IMR-90 (cell line): ENCODE measurements at regions not wholly inside any gene's neighbourhood (a gene's known extent, or its start where the extent isn't known, plus 50 kb on each side); places are given as distances from the start of the nearest gene placed in this dataset.

Experiments used
- ATAC-seq: fragments of 200-7000 bp; cut with Tn5 transposase; 2 replicates; pipeline ENCODE4 v1.9.1; 2020; ENCODE audit warnings: low read depth, mild to moderate bottlenecking, moderate library complexity
- BruUV-seq: library from RNA; stranded (reverse); fragments of 400-500 nt; replicated peaks from 2 replicates; lab custom pipeline; 2021; lab: Mats Ljungman, UMichigan
- CTCF ChIA-PET: fragments of 300-600 bp; formaldehyde crosslinking; extraction: SDS; loops from one replicate; lab custom pipeline; 2021; ENCODE audit warnings: antibody characterized with exemption; lab: Yijun Ruan, JAX
- POLR2A ChIA-PET: fragments of 300-600 bp; sonication (Branson Sonifier 250); formaldehyde crosslinking; loops from one replicate; lab custom pipeline; 2022; ENCODE audit warnings: antibody characterized with exemption; ENCODE audit not compliant: unreplicated experiment; lab: Charles Lee
- DNase-seq: peaks from one replicate; pipeline ENCODE4 v3.0.0; 2013
- H2AFZ ChIP-seq: replicated peaks from 2 replicates; pipeline ENCODE3; 2013; ENCODE audit warnings: low read length, mild to moderate bottlenecking; ENCODE audit not compliant: poor library complexity
- H2AK5ac ChIP-seq: 2 replicates; pipeline ENCODE4 v1.6.1; 2013; ENCODE audit warnings: low read depth, low read length, inconsistent platforms
- H2AK9ac ChIP-seq: replicated peaks from 2 replicates; pipeline ENCODE3; 2013; ENCODE audit warnings: mild to moderate bottlenecking, low read depth, low read length, moderate library complexity; ENCODE audit not compliant: poor library complexity
- H2BK120ac ChIP-seq: 2 replicates; pipeline ENCODE4 v1.6.1; 2013; ENCODE audit warnings: low read depth, low read length, inconsistent platforms
- H2BK15ac ChIP-seq: 3 replicates; pipeline ENCODE4 v1.6.1; 2013; ENCODE audit warnings: low read depth, low read length, inconsistent platforms
- H2BK20ac ChIP-seq: 2 replicates; pipeline ENCODE4 v1.6.1; 2013; ENCODE audit warnings: low read depth, mild to moderate bottlenecking, inconsistent platforms, low read length, moderate library complexity
- H2BK5ac ChIP-seq: 2 replicates; pipeline ENCODE4 v1.6.1; 2013; ENCODE audit warnings: mild to moderate bottlenecking, low read depth, low read length, inconsistent platforms; ENCODE audit not compliant: poor library complexity, severe bottlenecking
- H3K14ac ChIP-seq: replicated peaks from 2 replicates; pipeline ENCODE4 v1.6.1; 2013; ENCODE audit warnings: low read depth, low read length, inconsistent platforms
- H3K18ac ChIP-seq: 2 replicates; pipeline ENCODE4 v1.6.1; 2013; ENCODE audit warnings: low read depth, low read length, control low read depth
- H3K23ac ChIP-seq: 2 replicates; pipeline ENCODE4 v1.6.1; 2013; ENCODE audit warnings: low read depth, low read length, inconsistent platforms
- H3K27ac ChIP-seq: 2 replicates; pipeline ENCODE4 v1.5.1; 2013; ENCODE audit warnings: mild to moderate bottlenecking, control low read depth, low read length; ENCODE audit not compliant: insufficient read depth
- H3K27me3 ChIP-seq: 2 replicates; pipeline ENCODE4 v1.6.1; 2013; ENCODE audit warnings: low read length; ENCODE audit not compliant: control insufficient read depth, insufficient read depth
- H3K36me3 ChIP-seq: 2 replicates; pipeline ENCODE4 v1.6.1; 2013; ENCODE audit warnings: low read length, mixed read lengths; ENCODE audit not compliant: control insufficient read depth, insufficient read depth
- H3K4ac ChIP-seq: 2 replicates; pipeline ENCODE4 v1.6.1; 2013; ENCODE audit warnings: low read depth, low read length, inconsistent platforms
- H3K4me1 ChIP-seq: 2 replicates; pipeline ENCODE4 v1.6.1; 2013; ENCODE audit warnings: low read length, mixed read lengths; ENCODE audit not compliant: control insufficient read depth, insufficient read depth
- H3K4me2 ChIP-seq: 2 replicates; pipeline ENCODE4 v1.6.1; 2013; ENCODE audit warnings: low read depth, mild to moderate bottlenecking, control low read depth, low read length, moderate library complexity
- H3K4me3 ChIP-seq: 2 replicates; pipeline ENCODE4 v1.5.1; 2013; ENCODE audit warnings: low read depth, mild to moderate bottlenecking, control low read depth, low read length, moderate library complexity; ENCODE audit not compliant: insufficient read depth
- H3K56ac ChIP-seq: 2 replicates; pipeline ENCODE4 v1.6.1; 2013; ENCODE audit warnings: low read length, inconsistent platforms; ENCODE audit not compliant: insufficient read depth; ENCODE audit errors: extremely low read depth
- H3K79me1 ChIP-seq, 2 experiments: 2 replicates each; pipeline ENCODE4 v1.6.1; 2013; ENCODE audit warnings: low read length in 2 of 2, inconsistent platforms in 1 of 2, low read depth in 1 of 2
- H3K9ac ChIP-seq: 2 replicates; pipeline ENCODE4 v1.6.1; 2013; ENCODE audit warnings: low read depth, low read length, control low read depth
- H3K9me1 ChIP-seq: 2 replicates; pipeline ENCODE4 v1.6.1; 2013; ENCODE audit warnings: low read length, inconsistent platforms; ENCODE audit not compliant: insufficient read depth
- H3K9me3 ChIP-seq: 2 replicates; pipeline ENCODE4 v1.6.1; 2013; ENCODE audit warnings: low read length; ENCODE audit not compliant: control insufficient read depth, insufficient read depth
- H4K20me1 ChIP-seq: 2 replicates; pipeline ENCODE4 v1.6.1; 2013; ENCODE audit warnings: low read length, inconsistent platforms; ENCODE audit not compliant: insufficient read depth
- H4K5ac ChIP-seq: 2 replicates; pipeline ENCODE4 v1.6.1; 2013; ENCODE audit warnings: mild to moderate bottlenecking, low read depth, low read length, control low read depth
- H4K8ac ChIP-seq, 2 experiments: 2 replicates each; pipeline ENCODE4 v1.6.1; 2013; ENCODE audit warnings: low read depth in 2 of 2, low read length in 2 of 2, control low read depth in 1 of 2, inconsistent platforms in 1 of 2
- H4K91ac ChIP-seq: 2 replicates; pipeline ENCODE4 v1.6.1; 2013; ENCODE audit warnings: low read depth, low read length, inconsistent platforms; ENCODE audit not compliant: insufficient read depth
- BHLHE40 ChIP-seq: fragments of 150-350 bp; IDR thresholded peaks from 2 replicates; pipeline ENCODE4 v1.6.1; 2016; ENCODE audit warnings: mild to moderate bottlenecking, low read depth, low read length
- CHD1 ChIP-seq: IDR thresholded peaks from 2 replicates; pipeline ENCODE4 v1.6.1; 2012; ENCODE audit warnings: low read depth, low read length, improper control_type of control experiment
- FOS ChIP-seq: fragments of 150-350 bp; IDR thresholded peaks from 2 replicates; pipeline ENCODE4 v1.6.1; 2016; ENCODE audit warnings: low read depth, low read length
- MAFK ChIP-seq: IDR thresholded peaks from 2 replicates; pipeline ENCODE4 v1.6.1; 2012; ENCODE audit warnings: low read depth, low read length, improper control_type of control experiment
- MAZ ChIP-seq: IDR thresholded peaks from 2 replicates; pipeline ENCODE4 v1.6.1; 2012; ENCODE audit warnings: low read depth, mild to moderate bottlenecking, low read length, improper control_type of control experiment, moderate library complexity, borderline replicate concordance
- MXI1 ChIP-seq: IDR thresholded peaks from 2 replicates; pipeline ENCODE4 v1.6.1; 2012; ENCODE audit warnings: low read depth, mild to moderate bottlenecking, low read length, moderate library complexity, borderline replicate concordance
- NFE2L2 ChIP-seq: fragments of 150-350 bp; IDR thresholded peaks from 2 replicates; pipeline ENCODE4 v1.6.1; 2016; ENCODE audit warnings: low read depth, mild to moderate bottlenecking, low read length
- RAD21 ChIP-seq: IDR thresholded peaks from 2 replicates; pipeline ENCODE4 v1.6.1; 2012; ENCODE audit warnings: low read length, improper control_type of control experiment
- SMC3 ChIP-seq: fragments of 150-350 bp; IDR thresholded peaks from 2 replicates; pipeline ENCODE4 v1.6.1; 2016; ENCODE audit warnings: low read depth, mild to moderate bottlenecking, antibody characterized with exemption, low read length, moderate library complexity
- WGBS, 2 experiments: methylation state at CpG; one replicate each; pipeline versions ENCODE4 v1.1.5 to v1.1.7; 2013; ENCODE audit warnings: missing lambda C conversion rate in 2 of 2; ENCODE audit not compliant: insufficient read length in 1 of 2; ENCODE audit errors: extremely low coverage in 2 of 2; 5-methylcytosine and 5-hydroxymethylcytosine counted together
- dilution Hi-C: fragments of 300-500 bp; cut with HindIII; formaldehyde crosslinking; loops from one replicate; pipeline ENCODE4 v1.14.3; 2018; ENCODE audit warnings: low sequenced_read_pairs; ENCODE audit not compliant: unreplicated experiment
- in situ Hi-C: fragments of 300-500 bp; cut with MboI; formaldehyde crosslinking; loops from 3 replicates; pipeline ENCODE4 v1.14.3; 2019; ENCODE audit warnings: low sequenced_read_pairs, inconsistent platforms, mixed read lengths
- intact Hi-C: fragments of 100-400 bp; cut with micrococcal nuclease; formaldehyde crosslinking; loops from 2 replicates; pipeline ENCODE4 v1.10.0; 2022
- TF ChIP-seq, protein P1 (sequence below): fragments of 150-350 bp; IDR thresholded peaks from 2 replicates; pipeline ENCODE4 v1.6.1; 2017; ENCODE audit warnings: mild to moderate bottlenecking, antibody characterized with exemption, low read length, low read depth
- TF ChIP-seq, protein P2 (sequence below): conservative IDR thresholded peaks from 2 replicates; pipeline ENCODE4 v1.5.1; 2012; ENCODE audit warnings: mild to moderate bottlenecking, low read depth, low read length, improper control_type of control experiment

GRCh38 chr13:61136515-61136914, 279.1 kb downstream of the PCDH20 start:
- in situ Hi-C loops = no loop called here
- Histone ChIP-seq H2AK5ac (no peak overlapping the region), H3K9ac (no peak overlapping the region), H3K27me3 (no peaks in the 10 kb centered on the region), H3K79me1 (no peaks in the 10 kb centered on the region), H3K14ac (no peak overlapping the region), H3K27ac (no peak overlapping the region), H3K9me1 (no peaks in the 10 kb centered on the region), H2BK15ac (no peak overlapping the region), H2BK120ac (no peak overlapping the region), H2BK20ac (no peak overlapping the region), H3K36me3 (no peaks in the 10 kb centered on the region), H4K91ac (no peak overlapping the region), H2AK9ac (no peak overlapping the region), H4K5ac (no peak overlapping the region), H3K9me3 (peaks cover 5% of the 10 kb centered on the region; the same call in 1 of the 2 replicates), H3K4me2 (no peak overlapping the region), H4K20me1 (no peaks in the 10 kb centered on the region), H3K23ac (no peak overlapping the region), H2BK5ac (no peak overlapping the region), H3K18ac (no peak overlapping the region), H4K8ac (no peak overlapping the region), H3K4me3 (no peak overlapping the region), H3K4me1 (no peaks in the 10 kb centered on the region), H3K56ac (no peak overlapping the region), H2AFZ (no peak overlapping the region), H3K4ac (no peak overlapping the region)
- no peak for ATAC-seq
- POLR2A ChIA-PET = no interaction called here
- TF ChIP-seq FOS (no peak), BHLHE40 (no peak), MAZ (no peak), MXI1 (no peak), RAD21 (no peak), NFE2L2 (no peak), MAFK (no peak), CHD1 (no peak), SMC3 (no peak)
- TF ChIP-seq, protein P1, sequence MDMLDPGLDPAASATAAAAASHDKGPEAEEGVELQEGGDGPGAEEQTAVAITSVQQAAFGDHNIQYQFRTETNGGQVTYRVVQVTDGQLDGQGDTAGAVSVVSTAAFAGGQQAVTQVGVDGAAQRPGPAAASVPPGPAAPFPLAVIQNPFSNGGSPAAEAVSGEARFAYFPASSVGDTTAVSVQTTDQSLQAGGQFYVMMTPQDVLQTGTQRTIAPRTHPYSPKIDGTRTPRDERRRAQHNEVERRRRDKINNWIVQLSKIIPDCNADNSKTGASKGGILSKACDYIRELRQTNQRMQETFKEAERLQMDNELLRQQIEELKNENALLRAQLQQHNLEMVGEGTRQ = no peak
- TF ChIP-seq, protein P2, sequence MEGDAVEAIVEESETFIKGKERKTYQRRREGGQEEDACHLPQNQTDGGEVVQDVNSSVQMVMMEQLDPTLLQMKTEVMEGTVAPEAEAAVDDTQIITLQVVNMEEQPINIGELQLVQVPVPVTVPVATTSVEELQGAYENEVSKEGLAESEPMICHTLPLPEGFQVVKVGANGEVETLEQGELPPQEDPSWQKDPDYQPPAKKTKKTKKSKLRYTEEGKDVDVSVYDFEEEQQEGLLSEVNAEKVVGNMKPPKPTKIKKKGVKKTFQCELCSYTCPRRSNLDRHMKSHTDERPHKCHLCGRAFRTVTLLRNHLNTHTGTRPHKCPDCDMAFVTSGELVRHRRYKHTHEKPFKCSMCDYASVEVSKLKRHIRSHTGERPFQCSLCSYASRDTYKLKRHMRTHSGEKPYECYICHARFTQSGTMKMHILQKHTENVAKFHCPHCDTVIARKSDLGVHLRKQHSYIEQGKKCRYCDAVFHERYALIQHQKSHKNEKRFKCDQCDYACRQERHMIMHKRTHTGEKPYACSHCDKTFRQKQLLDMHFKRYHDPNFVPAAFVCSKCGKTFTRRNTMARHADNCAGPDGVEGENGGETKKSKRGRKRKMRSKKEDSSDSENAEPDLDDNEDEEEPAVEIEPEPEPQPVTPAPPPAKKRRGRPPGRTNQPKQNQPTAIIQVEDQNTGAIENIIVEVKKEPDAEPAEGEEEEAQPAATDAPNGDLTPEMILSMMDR = no peak
- dilution Hi-C loops = no loop called here
- CTCF ChIA-PET = no interaction called here
- no TSS peak for BruUV-seq
- WGBS, 2 experiments = no CpG with 5 or more reads among the region's 1 CpG
- DNase-seq = no peak
- intact Hi-C loops = no loop called here
